ENCODE measurements at regions not wholly inside any gene's neighbourhood (a gene's known extent, or its start where the extent isn't known, plus 50 kb on each side); places are given as distances from the start of the nearest gene placed in this dataset.
"Not testable (repeated sequence)": the region's sequence is repeated elsewhere in the genome, so short reads cannot be mapped to it uniquely, and the experiment has no call there.

DNA sequence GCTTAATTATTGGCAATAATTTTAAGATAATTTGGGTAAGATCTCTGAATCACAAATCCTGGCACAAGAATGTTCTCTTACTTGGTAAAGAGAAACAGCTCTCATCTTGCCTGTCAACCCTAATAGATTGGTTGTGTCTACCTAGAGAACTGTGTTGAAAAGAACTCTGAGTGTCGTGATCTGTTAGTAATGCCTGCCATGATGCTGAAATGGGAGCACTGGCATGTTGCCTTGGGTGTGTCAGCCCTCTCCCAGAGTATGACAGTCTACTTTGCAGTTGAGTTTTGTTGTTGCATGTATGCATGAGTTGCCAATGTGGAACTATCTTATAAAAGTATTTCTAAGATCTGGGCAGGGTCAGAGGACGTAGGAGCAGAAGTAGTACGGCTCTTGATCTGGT, 221.4 kb downstream of the MAF start:
- TF ChIP-seq EZH2 (IDR thresholded peaks at IDR 0.05; ENCODE audit: borderline replicate concordance, low read depth, low read length, severe bottlenecking) = no peak
- TF ChIP-seq, protein P1, sequence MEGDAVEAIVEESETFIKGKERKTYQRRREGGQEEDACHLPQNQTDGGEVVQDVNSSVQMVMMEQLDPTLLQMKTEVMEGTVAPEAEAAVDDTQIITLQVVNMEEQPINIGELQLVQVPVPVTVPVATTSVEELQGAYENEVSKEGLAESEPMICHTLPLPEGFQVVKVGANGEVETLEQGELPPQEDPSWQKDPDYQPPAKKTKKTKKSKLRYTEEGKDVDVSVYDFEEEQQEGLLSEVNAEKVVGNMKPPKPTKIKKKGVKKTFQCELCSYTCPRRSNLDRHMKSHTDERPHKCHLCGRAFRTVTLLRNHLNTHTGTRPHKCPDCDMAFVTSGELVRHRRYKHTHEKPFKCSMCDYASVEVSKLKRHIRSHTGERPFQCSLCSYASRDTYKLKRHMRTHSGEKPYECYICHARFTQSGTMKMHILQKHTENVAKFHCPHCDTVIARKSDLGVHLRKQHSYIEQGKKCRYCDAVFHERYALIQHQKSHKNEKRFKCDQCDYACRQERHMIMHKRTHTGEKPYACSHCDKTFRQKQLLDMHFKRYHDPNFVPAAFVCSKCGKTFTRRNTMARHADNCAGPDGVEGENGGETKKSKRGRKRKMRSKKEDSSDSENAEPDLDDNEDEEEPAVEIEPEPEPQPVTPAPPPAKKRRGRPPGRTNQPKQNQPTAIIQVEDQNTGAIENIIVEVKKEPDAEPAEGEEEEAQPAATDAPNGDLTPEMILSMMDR (IDR thresholded peaks at IDR 0.05; ENCODE audit: borderline replicate concordance, extremely low read depth, low read length, poor library complexity, severe bottlenecking) = no peak
- Histone ChIP-seq H3K4me3 (ENCODE audit: low read depth in 1 of 2, low read length in 2 of 2) (no peak overlapping the region), H3K27ac (ENCODE audit: low read length) (no peak overlapping the region), H3K9me3 (ENCODE audit: insufficient read depth, low read length, severe bottlenecking) (no peaks in the 10 kb centered on the region), H2AFZ (ENCODE audit: low read depth, low read length) (no peak overlapping the region), H3K79me2 (ENCODE audit: insufficient read depth, low read length) (no peaks in the 10 kb centered on the region), H3K4me2 (ENCODE audit: insufficient read depth, low read length) (no peak overlapping the region), H3K36me3 (ENCODE audit: insufficient read depth, low read length) (no peaks in the 10 kb centered on the region), H3K27me3 (ENCODE audit: insufficient read depth, low read length, poor library complexity) (no peaks in the 10 kb centered on the region), H3K9ac (ENCODE audit: low read depth, low read length) (no peak overlapping the region), H4K20me1 (ENCODE audit: insufficient read depth, low read length) (no peaks in the 10 kb centered on the region), H3K4me1 (ENCODE audit: insufficient read depth, low read length) (peaks cover 26% of the 10 kb centered on the region)
- DNase-seq (no peak), ATAC-seq (ENCODE audit: insufficient read depth, low read depth) (no peak)

DNA sequence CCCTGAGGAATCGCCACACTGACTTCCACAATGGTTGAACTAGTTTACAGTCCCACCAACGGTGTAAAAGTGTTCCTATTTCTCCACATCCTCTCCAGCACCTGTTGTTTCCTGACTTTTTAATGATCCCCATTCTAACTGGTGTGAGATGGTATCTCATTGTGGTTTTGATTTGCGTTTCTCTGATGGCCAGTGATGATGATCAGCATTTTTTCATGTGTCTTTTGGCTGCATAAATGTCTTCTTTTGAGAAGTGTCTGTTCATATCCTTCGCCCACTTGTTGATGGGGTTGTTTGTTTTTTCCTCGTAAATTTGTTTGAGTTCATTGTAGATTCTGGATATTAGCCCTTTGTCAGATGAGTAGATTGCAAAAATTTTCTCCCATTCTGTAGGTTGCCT, 223.5 kb downstream of the MAF start:
- not testable (repeated sequence) for H4K20me1 ChIP-seq (ENCODE audit: insufficient read depth, low read length); H3K79me2 ChIP-seq (ENCODE audit: insufficient read depth, low read length); ATAC-seq (ENCODE audit: insufficient read depth, low read depth); H3K27me3 ChIP-seq (ENCODE audit: insufficient read depth, low read length, poor library complexity); H3K9me3 ChIP-seq (ENCODE audit: insufficient read depth, low read length, severe bottlenecking); H3K27ac ChIP-seq (ENCODE audit: low read length); DNase-seq; H3K4me3 ChIP-seq (ENCODE audit: low read depth in 1 of 2, low read length in 2 of 2); H2AFZ ChIP-seq (ENCODE audit: low read depth, low read length); H3K9ac ChIP-seq (ENCODE audit: low read depth, low read length); H3K4me2 ChIP-seq (ENCODE audit: insufficient read depth, low read length); H3K36me3 ChIP-seq (ENCODE audit: insufficient read depth, low read length)
- H3K4me1 ChIP-seq (ENCODE audit: insufficient read depth, low read length) = peaks cover 26% of the 10 kb centered on the region

DNA sequence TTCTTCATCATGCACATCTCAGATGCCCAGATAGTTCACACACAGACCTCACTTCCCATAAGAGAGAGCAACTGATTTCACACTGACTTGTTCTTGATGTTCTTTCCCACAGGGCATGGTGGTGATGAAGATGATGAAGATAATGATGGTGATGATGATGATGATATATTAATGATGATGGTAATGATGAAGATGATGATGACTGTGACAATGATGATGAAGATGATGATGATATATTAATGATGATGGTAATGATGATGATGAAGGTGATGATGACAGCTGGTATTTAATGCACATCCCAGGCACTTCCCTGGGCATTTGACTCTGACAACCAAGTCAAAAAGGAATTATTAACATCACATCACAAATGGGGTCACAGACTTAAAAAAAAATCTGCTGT, 225.2 kb downstream of the MAF start:
- H3K27me3 ChIP-seq (ENCODE audit: insufficient read depth, low read length, poor library complexity) = no peaks in the 10 kb centered on the region
- no peak overlapping the region for H3K4me3 ChIP-seq (ENCODE audit: low read depth in 1 of 2, low read length in 2 of 2)
- H3K9ac ChIP-seq (ENCODE audit: low read depth, low read length) = no peak overlapping the region
- H4K20me1 ChIP-seq (ENCODE audit: insufficient read depth, low read length) = no peaks in the 10 kb centered on the region
- H3K36me3 ChIP-seq (ENCODE audit: insufficient read depth, low read length) = no peaks in the 10 kb centered on the region
- H3K79me2 ChIP-seq (ENCODE audit: insufficient read depth, low read length) = no peaks in the 10 kb centered on the region
- DNase-seq = no peak
- H3K4me2 ChIP-seq (ENCODE audit: insufficient read depth, low read length) = no peak overlapping the region
- TF ChIP-seq, protein P1 (IDR thresholded peaks at IDR 0.05; ENCODE audit: borderline replicate concordance, extremely low read depth, low read length, poor library complexity, severe bottlenecking) = no peak
- no peak for TF ChIP-seq EZH2 (IDR thresholded peaks at IDR 0.05; ENCODE audit: borderline replicate concordance, low read depth, low read length, severe bottlenecking)
- H3K27ac ChIP-seq (ENCODE audit: low read length) = no peak overlapping the region
- ATAC-seq (ENCODE audit: insufficient read depth, low read depth) = no peak
- H3K4me1 ChIP-seq (ENCODE audit: insufficient read depth, low read length) = peaks cover 10% of the 10 kb centered on the region
- no peaks in the 10 kb centered on the region for H3K9me3 ChIP-seq (ENCODE audit: insufficient read depth, low read length, severe bottlenecking)
- H2AFZ ChIP-seq (ENCODE audit: low read depth, low read length) = no peak overlapping the region

DNA sequence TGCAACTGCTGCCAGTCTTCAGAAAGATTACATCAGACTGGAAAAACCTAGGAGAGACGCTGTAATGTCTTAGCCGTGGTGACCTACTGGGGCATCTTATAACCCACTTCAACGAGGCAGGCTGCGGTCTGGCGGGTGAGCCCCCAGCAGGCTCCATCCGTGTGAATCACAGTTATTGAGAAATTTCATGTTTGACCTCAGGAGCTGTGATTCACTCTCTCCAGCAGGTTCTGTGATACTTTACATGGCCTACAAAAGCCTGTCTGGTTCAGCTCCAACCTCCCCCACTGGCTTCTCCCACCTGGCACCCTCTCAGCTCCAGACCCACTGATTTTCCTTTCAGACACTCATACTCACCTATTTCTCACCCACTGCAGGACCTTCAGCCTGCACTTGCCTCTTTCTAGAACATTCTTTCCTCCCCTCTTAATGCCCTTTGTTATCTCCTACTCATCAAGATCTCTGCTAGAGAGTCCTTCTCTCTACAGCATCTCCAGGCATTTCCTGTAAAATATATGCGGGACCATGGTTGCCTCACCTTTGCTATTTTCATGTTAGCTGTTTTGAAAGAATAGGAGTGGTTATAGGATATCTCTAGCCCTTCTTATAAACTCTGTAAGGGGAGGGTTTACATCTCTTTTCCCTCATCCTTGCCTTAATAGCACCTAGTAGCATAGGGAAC, 227.9 kb downstream of the MAF start:
- DNase-seq (no peak), ATAC-seq (ENCODE audit: insufficient read depth, low read depth) (no peak)
- TF ChIP-seq, protein P1 (IDR thresholded peaks at IDR 0.05; ENCODE audit: borderline replicate concordance, extremely low read depth, low read length, poor library complexity, severe bottlenecking) = no peak
- no peak for TF ChIP-seq EZH2 (IDR thresholded peaks at IDR 0.05; ENCODE audit: borderline replicate concordance, low read depth, low read length, severe bottlenecking)
- no peaks in the 10 kb centered on the region for H3K79me2 ChIP-seq (ENCODE audit: insufficient read depth, low read length)
- no peak overlapping the region for H3K4me3 ChIP-seq (ENCODE audit: low read depth in 1 of 2, low read length in 2 of 2)
- no peaks in the 10 kb centered on the region for H4K20me1 ChIP-seq (ENCODE audit: insufficient read depth, low read length)
- no peak overlapping the region for H3K4me2 ChIP-seq (ENCODE audit: insufficient read depth, low read length)
- H3K27ac ChIP-seq (ENCODE audit: low read length) = no peak overlapping the region
- H3K4me1 ChIP-seq (ENCODE audit: insufficient read depth, low read length) = no peaks in the 10 kb centered on the region
- no peaks in the 10 kb centered on the region for H3K36me3 ChIP-seq (ENCODE audit: insufficient read depth, low read length)
- no peak overlapping the region for H2AFZ ChIP-seq (ENCODE audit: low read depth, low read length)
- H3K27me3 ChIP-seq (ENCODE audit: insufficient read depth, low read length, poor library complexity) = no peaks in the 10 kb centered on the region
- no peaks in the 10 kb centered on the region for H3K9me3 ChIP-seq (ENCODE audit: insufficient read depth, low read length, severe bottlenecking)
- H3K9ac ChIP-seq (ENCODE audit: low read depth, low read length) = no peak overlapping the region

Measured in DND-41 (cell line).